ENCODE measurements at regions not wholly inside any gene's neighbourhood (a gene's known extent, or its start where the extent isn't known, plus 50 kb on each side); places are given as distances from the start of the nearest gene placed in this dataset.

- DNase-seq (ENCODE audit: low spot score in 2 of 2) (no peak), ATAC-seq (ENCODE audit: low read depth) (no peak)
- Mint-ChIP-seq H3K9me3 (peaks cover 4% of the 10 kb centered on the region), H3K27ac (no peak overlapping the region), H3K4me3 (no peak overlapping the region), H3K27me3 (no peaks in the 10 kb centered on the region), H3K36me3 (no peaks in the 10 kb centered on the region), H3K4me1 (peaks cover under 1% of the 10 kb centered on the region)
These were observed 200.6 kb upstream of the LDB2 start for GRCh38 chr4:17098996-17099395.

- no peak for DNase-seq (ENCODE audit: low spot score in 2 of 2)
- no peaks in the 10 kb centered on the region for H3K27me3 Mint-ChIP-seq
- H3K27ac Mint-ChIP-seq: no peak overlapping the region
- H3K4me3 Mint-ChIP-seq: no peak overlapping the region
- H3K4me1 Mint-ChIP-seq: peaks cover 2% of the 10 kb centered on the region
- ATAC-seq (ENCODE audit: low read depth): no peak
- H3K36me3 Mint-ChIP-seq: no peaks in the 10 kb centered on the region
- H3K9me3 Mint-ChIP-seq: peaks cover 5% of the 10 kb centered on the region
These were observed 200.0 kb upstream of the LDB2 start for GRCh38 chr4:17098401-17098800.

DNA sequence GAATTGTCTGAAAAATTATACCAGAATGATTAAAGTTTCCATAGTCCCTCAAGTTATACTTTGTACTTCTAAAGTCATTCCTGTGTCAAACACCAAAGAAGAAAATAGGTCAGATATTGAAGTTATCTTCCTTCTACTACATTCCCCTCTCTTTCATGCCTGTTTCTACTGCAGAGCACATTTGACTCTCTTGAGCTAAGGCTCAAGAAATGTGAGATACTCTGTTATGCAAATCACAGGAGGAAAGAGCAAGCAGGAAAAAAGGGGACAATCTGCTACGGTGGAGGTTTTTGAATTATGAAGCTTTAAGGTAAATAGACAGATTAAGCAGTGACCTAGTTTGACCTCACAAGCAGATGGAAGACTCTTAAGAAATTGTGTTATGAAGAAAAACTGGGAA, 198.9 kb upstream of the LDB2 start:
- ATAC-seq (ENCODE audit: low read depth) (no peak), DNase-seq (ENCODE audit: low spot score in 2 of 2) (no peak)
- no peak overlapping the region for H3K4me3 Mint-ChIP-seq
- H3K9me3 Mint-ChIP-seq: peaks cover 5% of the 10 kb centered on the region
- H3K27ac Mint-ChIP-seq: no peak overlapping the region
- H3K36me3 Mint-ChIP-seq: no peaks in the 10 kb centered on the region
- peaks cover 2% of the 10 kb centered on the region for H3K4me1 Mint-ChIP-seq
- H3K27me3 Mint-ChIP-seq: no peaks in the 10 kb centered on the region

DNA sequence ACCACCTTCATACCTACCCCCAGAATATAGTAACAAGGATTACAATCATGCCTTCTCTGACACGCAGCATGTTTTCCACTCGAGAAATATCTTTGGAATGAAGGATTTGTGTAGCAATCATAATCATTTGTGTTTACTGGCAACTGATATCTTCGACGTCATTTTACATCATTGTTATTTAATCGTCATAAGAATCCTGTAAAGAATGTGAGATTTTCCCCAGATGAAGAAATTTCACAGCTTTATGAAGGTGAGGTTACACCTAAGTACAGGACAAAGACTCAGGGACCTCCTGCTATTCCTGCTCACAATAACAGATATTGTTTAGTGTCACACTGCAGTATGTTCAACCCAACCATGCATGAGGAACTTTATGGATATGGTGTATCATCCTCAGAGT, 198.2 kb upstream of the LDB2 start:
- no peak for ATAC-seq (ENCODE audit: low read depth)
- H3K4me3 Mint-ChIP-seq: no peak overlapping the region

DNA sequence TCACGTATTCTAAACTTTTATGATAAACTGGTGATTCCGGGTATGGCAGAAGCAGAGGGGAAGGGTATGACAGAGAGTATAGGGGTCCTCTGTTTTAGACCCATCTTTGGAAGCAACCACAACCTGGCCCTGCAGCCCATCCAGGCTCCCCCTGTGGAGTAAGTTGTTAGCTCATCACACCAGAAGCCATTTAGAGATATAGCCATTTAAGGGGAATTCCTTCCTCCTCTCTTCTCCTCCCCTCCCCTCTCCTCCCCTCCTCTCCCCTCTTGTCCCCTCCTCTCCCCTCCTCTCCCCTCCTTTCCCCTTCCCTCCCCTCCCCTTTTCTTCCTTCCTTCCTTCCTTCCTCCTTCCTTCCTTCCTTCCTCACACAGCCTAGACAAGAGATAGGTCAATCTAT, 197.3 kb upstream of the LDB2 start:
- peaks cover 2% of the 10 kb centered on the region for H3K4me1 Mint-ChIP-seq
- no peak overlapping the region for H3K27ac Mint-ChIP-seq
- no peak for ATAC-seq (ENCODE audit: low read depth)
- H3K4me3 Mint-ChIP-seq: no peak overlapping the region
- no peak for DNase-seq (ENCODE audit: low spot score in 2 of 2)
- no peaks in the 10 kb centered on the region for H3K36me3 Mint-ChIP-seq
- H3K9me3 Mint-ChIP-seq: peaks cover 5% of the 10 kb centered on the region
- H3K27me3 Mint-ChIP-seq: no peaks in the 10 kb centered on the region

More for the DNA sequence above, 198.2 kb upstream of the LDB2 start:
- Mint-ChIP-seq H3K27ac (no peak overlapping the region), H3K9me3 (peaks cover 5% of the 10 kb centered on the region), H3K4me1 (peaks cover 2% of the 10 kb centered on the region), H3K27me3 (no peaks in the 10 kb centered on the region), H3K36me3 (no peaks in the 10 kb centered on the region)
- no peak for DNase-seq (ENCODE audit: low spot score in 2 of 2)

GRCh38 chr4:17094876-17095210, 196.4 kb upstream of the LDB2 start:
- peaks cover 5% of the 10 kb centered on the region for H3K9me3 Mint-ChIP-seq
- H3K36me3 Mint-ChIP-seq: no peaks in the 10 kb centered on the region
- no peak overlapping the region for H3K4me3 Mint-ChIP-seq
- peaks cover 2% of the 10 kb centered on the region for H3K4me1 Mint-ChIP-seq
- no peak for DNase-seq (ENCODE audit: low spot score in 2 of 2)
- no peak for ATAC-seq (ENCODE audit: low read depth)
- no peaks in the 10 kb centered on the region for H3K27me3 Mint-ChIP-seq
- no peak overlapping the region for H3K27ac Mint-ChIP-seq

GRCh38 chr4:17094159-17094875, 195.9 kb upstream of the LDB2 start:
- Mint-ChIP-seq H3K36me3 (no peaks in the 10 kb centered on the region), H3K27ac (no peak overlapping the region), H3K27me3 (no peaks in the 10 kb centered on the region), H3K9me3 (peaks cover 5% of the 10 kb centered on the region), H3K4me1 (peaks cover 2% of the 10 kb centered on the region), H3K4me3 (no peak overlapping the region)
- no peak for ATAC-seq (ENCODE audit: low read depth)
- DNase-seq (ENCODE audit: low spot score in 2 of 2): no peak

- Mint-ChIP-seq H3K9me3 (peaks cover 9% of the 10 kb centered on the region), H3K4me1 (peaks cover 2% of the 10 kb centered on the region), H3K27me3 (peaks cover 2% of the 10 kb centered on the region), H3K4me3 (no peak overlapping the region), H3K27ac (no peak overlapping the region), H3K36me3 (no peaks in the 10 kb centered on the region)
- DNase-seq (ENCODE audit: low spot score in 2 of 2) (no peak), ATAC-seq (ENCODE audit: low read depth) (no peak)
These were observed 195.0 kb upstream of the LDB2 start for GRCh38 chr4:17093481-17093880.

DNA sequence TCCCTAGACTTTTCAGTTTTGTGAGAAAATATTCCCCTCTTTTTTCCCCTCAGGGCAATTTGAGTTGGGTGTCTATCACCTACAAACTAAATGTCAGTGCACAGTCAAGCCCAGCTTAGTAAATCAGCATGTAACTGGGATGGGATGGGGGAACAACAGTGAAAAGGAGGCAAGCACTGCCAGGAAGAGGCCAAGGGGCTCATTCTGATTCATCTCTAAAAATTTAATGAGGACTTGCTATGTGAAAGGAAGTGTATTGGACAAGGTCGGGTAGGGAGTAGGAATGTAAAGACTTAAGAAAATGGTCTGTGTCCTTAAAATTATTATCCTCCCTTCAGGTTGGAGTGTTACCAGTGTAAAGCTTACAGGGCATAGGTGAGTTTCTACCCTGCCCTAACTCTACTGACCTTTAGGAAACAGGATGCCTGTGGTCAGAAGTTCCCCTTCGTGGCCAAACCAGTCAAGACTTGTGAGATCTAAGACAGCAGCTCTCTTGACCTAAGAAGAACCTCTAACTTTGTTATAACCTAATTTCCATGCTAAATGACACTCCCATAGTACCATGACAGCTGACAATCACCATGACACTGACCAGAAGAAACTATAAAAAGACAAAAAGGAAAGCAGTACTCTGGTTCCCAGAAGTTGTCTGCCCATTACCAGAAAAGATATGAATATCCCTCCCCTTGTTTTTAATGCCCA, 194.4 kb upstream of the LDB2 start:
- ATAC-seq (ENCODE audit: low read depth) (no peak), DNase-seq (ENCODE audit: low spot score in 2 of 2) (no peak)
- H3K9me3 Mint-ChIP-seq: peaks cover 9% of the 10 kb centered on the region
- peaks cover 2% of the 10 kb centered on the region for H3K4me1 Mint-ChIP-seq
- no peak overlapping the region for H3K27ac Mint-ChIP-seq
- H3K36me3 Mint-ChIP-seq: no peaks in the 10 kb centered on the region
- H3K4me3 Mint-ChIP-seq: no peak overlapping the region
- H3K27me3 Mint-ChIP-seq: peaks cover 2% of the 10 kb centered on the region

DNA sequence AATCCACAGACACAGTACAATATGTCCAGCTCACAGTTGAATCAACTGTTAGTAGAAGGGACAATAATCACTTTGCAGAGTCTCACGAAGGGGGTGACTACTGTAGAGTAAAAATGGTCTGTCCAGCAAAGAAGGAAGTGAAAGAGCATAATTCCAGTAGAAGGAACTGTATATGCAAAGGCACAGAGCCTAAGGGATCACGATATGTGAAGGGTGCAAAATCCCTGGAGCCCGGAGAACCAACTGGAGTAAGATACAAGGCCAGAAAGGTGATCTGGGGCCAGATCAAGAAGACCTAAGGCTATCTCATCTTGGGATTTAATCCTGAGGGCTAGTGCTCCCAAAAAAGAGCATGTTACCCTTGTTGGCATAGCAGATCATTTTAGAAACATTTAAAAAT, 192.7 kb upstream of the LDB2 start:
- DNase-seq (ENCODE audit: low spot score in 2 of 2) (no peak), ATAC-seq (ENCODE audit: low read depth) (no peak)
- Mint-ChIP-seq H3K9me3 (peaks cover 7% of the 10 kb centered on the region), H3K4me3 (no peak overlapping the region), H3K27me3 (peaks cover 2% of the 10 kb centered on the region), H3K36me3 (no peaks in the 10 kb centered on the region), H3K4me1 (peaks cover 2% of the 10 kb centered on the region), H3K27ac (no peak overlapping the region)

- Mint-ChIP-seq H3K9me3 (peaks cover 6% of the 10 kb centered on the region), H3K4me1 (peaks cover 2% of the 10 kb centered on the region), H3K36me3 (no peaks in the 10 kb centered on the region), H3K4me3 (no peak overlapping the region), H3K27me3 (peaks cover 2% of the 10 kb centered on the region), H3K27ac (no peak overlapping the region)
- ATAC-seq (ENCODE audit: low read depth): no peak
- DNase-seq (ENCODE audit: low spot score in 2 of 2): no peak
These were observed 191.6 kb upstream of the LDB2 start for GRCh38 chr4:17090063-17090462.

GRCh38 chr4:17085416-17085815, 187.0 kb upstream of the LDB2 start:
- Mint-ChIP-seq H3K9me3 (peaks cover 4% of the 10 kb centered on the region), H3K36me3 (no peaks in the 10 kb centered on the region), H3K4me1 (no peaks in the 10 kb centered on the region), H3K27ac (no peak overlapping the region), H3K27me3 (peaks cover 2% of the 10 kb centered on the region), H3K4me3 (no peak overlapping the region)
- DNase-seq (ENCODE audit: low spot score in 2 of 2): no peak
- ATAC-seq (ENCODE audit: low read depth): no peak

- no peak overlapping the region for H3K27ac Mint-ChIP-seq
- H3K4me3 Mint-ChIP-seq: no peak overlapping the region
These were observed 183.7 kb upstream of the LDB2 start for GRCh38 chr4:17082186-17082585.

DNA sequence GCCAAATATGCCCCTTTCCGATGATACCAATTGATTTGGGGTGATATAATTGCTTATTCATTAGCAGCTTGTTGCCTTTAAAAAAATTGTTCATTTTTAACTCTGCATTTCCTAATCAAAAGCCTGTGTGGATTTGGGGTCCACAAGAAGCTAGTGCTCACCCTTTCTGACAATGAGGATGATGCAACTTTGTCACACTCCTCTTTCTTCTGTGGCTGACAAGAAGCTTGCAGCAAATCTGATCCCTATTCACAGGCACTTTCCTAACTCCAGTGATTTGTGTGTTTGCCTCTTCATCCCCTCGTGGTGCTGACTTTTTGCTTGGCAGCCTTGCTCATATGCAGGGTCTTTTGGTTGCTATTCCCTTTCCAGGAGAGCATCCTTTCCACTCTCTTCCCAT, 182.7 kb upstream of the LDB2 start:
- ATAC-seq (ENCODE audit: low read depth) (no peak), DNase-seq (ENCODE audit: low spot score in 2 of 2) (no peak)
- Mint-ChIP-seq H3K27ac (no peak overlapping the region), H3K4me1 (no peaks in the 10 kb centered on the region), H3K27me3 (no peaks in the 10 kb centered on the region), H3K36me3 (no peaks in the 10 kb centered on the region), H3K9me3 (no peaks in the 10 kb centered on the region), H3K4me3 (no peak overlapping the region)

More at GRCh38 chr4:17082186-17082585, 183.7 kb upstream of the LDB2 start:
- Mint-ChIP-seq H3K27me3 (no peaks in the 10 kb centered on the region), H3K9me3 (no peaks in the 10 kb centered on the region), H3K36me3 (no peaks in the 10 kb centered on the region), H3K4me1 (no peaks in the 10 kb centered on the region)
- ATAC-seq (ENCODE audit: low read depth) (no peak), DNase-seq (ENCODE audit: low spot score in 2 of 2) (no peak)

GRCh38 chr4:17077105-17077504, 178.7 kb upstream of the LDB2 start:
- no peaks in the 10 kb centered on the region for H3K9me3 Mint-ChIP-seq
- H3K4me3 Mint-ChIP-seq: no peak overlapping the region
- no peak for ATAC-seq (ENCODE audit: low read depth)

More at GRCh38 chr4:17077105-17077504, 178.7 kb upstream of the LDB2 start:
- Mint-ChIP-seq H3K4me1 (no peaks in the 10 kb centered on the region), H3K27ac (no peak overlapping the region), H3K36me3 (no peaks in the 10 kb centered on the region), H3K27me3 (no peaks in the 10 kb centered on the region)
- no peak for DNase-seq (ENCODE audit: low spot score in 2 of 2)

Measured in memory B cell (primary cell).